A549 (cell line): ENCODE measurements at regions not wholly inside any gene's neighbourhood (a gene's known extent, or its start where the extent isn't known, plus 50 kb on each side); places are given as distances from the start of the nearest gene placed in this dataset.
"Not testable (repeated sequence)": the region's sequence is repeated elsewhere in the genome, so short reads cannot be mapped to it uniquely, and the experiment has no call there.

Source experiments
- CBX2 ChIP-seq: fragments of 200-600 bp; sonication (generic); IDR thresholded peaks from 2 replicates; pipeline ENCODE4 v1.6.1; 2016; ENCODE audit warnings: low read depth, mild to moderate bottlenecking, borderline replicate concordance
- EP300 ChIP-seq, 2 experiments: fragments of >200 bp; sonication (Bioruptor Twin); formaldehyde crosslinking; IDR thresholded peaks; 2 replicates in 1 of 2; 3 replicates in 1 of 2; pipeline ENCODE4 v1.6.1; 2016 to 2017
- JUNB ChIP-seq: fragments of >200 bp; sonication (Bioruptor Twin); formaldehyde crosslinking; IDR thresholded peaks from 2 replicates; pipeline ENCODE4 v1.6.1; 2016
- POLR2A ChIP-seq: IDR thresholded peaks from 2 replicates; pipeline ENCODE4 v1.6.1; 2012; ENCODE audit warnings: mild to moderate bottlenecking, low read length
- RAD21 ChIP-seq, 2 experiments: fragments of >200 bp in 1 of 2; sonication (Bioruptor Twin) in 1 of 2; formaldehyde crosslinking in 1 of 2; IDR thresholded peaks in 1 of 2; conservative IDR thresholded peaks in 1 of 2; 2 replicates in 1 of 2; 3 replicates in 1 of 2; pipeline ENCODE4 v1.6.1; 2012 to 2018; ENCODE audit warnings: inconsistent platforms in 1 of 2
- RARB ChIP-seq: fragments of 250-450 bp; sonication (Bioruptor Pico); IDR thresholded peaks from 2 replicates; pipeline ENCODE4 v1.8.0; 2021; ENCODE audit warnings: mild to moderate bottlenecking, moderate library complexity
- RFX5 ChIP-seq: fragments of 450-650 bp; IDR thresholded peaks from 2 replicates; pipeline ENCODE4 v1.7.1; 2014; ENCODE audit warnings: antibody characterized with exemption, mild to moderate bottlenecking, moderate library complexity
- TF ChIP-seq, protein P1 (sequence below): fragments of >200 bp; sonication (Bioruptor Twin); formaldehyde crosslinking; IDR thresholded peaks from 3 replicates; pipeline ENCODE4 v1.5.1; 2016
- TF ChIP-seq, protein P2 (sequence below): fragments of >200 bp; sonication (Bioruptor Twin); formaldehyde crosslinking; IDR thresholded peaks from 2 replicates; pipeline ENCODE4 v1.6.1; 2016
- TF ChIP-seq, protein P3 (sequence below): fragments of 150-350 bp; IDR thresholded peaks from 2 replicates; pipeline ENCODE4 v1.6.1; 2014; ENCODE audit warnings: low read depth, mild to moderate bottlenecking, low read length
- TF ChIP-seq, protein P4 (sequence below): fragments of 200-600 bp; sonication (generic); IDR thresholded peaks from 2 replicates; pipeline ENCODE4 v1.6.1; 2016; ENCODE audit warnings: antibody characterized with exemption, mild to moderate bottlenecking, moderate library complexity
- TF ChIP-seq, protein P5 (sequence below): IDR thresholded peaks from 2 replicates; pipeline ENCODE4 v1.6.1; 2012

DNA sequence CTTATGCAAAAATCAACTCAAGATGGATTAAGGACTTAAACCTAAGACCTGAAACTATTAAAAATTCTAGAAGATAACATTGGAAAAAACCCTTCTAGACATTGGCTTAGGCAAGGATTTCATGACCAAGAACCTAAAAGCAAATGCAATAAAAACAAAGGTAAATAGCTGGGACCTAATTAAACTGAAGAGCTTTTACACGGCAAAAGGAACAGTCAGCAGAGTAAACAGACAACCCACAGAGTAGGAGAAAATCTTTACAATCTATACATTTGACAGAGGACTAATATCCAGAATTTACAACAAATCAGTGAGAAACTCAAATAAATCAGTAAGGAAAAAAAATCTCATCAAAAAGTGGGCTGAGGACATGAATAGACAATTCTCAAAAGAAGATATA is 65.4 kb downstream of the RPL22L1 start:
- TF ChIP-seq, protein P1, sequence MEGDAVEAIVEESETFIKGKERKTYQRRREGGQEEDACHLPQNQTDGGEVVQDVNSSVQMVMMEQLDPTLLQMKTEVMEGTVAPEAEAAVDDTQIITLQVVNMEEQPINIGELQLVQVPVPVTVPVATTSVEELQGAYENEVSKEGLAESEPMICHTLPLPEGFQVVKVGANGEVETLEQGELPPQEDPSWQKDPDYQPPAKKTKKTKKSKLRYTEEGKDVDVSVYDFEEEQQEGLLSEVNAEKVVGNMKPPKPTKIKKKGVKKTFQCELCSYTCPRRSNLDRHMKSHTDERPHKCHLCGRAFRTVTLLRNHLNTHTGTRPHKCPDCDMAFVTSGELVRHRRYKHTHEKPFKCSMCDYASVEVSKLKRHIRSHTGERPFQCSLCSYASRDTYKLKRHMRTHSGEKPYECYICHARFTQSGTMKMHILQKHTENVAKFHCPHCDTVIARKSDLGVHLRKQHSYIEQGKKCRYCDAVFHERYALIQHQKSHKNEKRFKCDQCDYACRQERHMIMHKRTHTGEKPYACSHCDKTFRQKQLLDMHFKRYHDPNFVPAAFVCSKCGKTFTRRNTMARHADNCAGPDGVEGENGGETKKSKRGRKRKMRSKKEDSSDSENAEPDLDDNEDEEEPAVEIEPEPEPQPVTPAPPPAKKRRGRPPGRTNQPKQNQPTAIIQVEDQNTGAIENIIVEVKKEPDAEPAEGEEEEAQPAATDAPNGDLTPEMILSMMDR, result not testable (repeated sequence)
- TF ChIP-seq, protein P2, sequence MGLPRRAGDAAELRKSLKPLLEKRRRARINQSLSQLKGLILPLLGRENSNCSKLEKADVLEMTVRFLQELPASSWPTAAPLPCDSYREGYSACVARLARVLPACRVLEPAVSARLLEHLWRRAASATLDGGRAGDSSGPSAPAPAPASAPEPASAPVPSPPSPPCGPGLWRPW, result not testable (repeated sequence)
- not testable (repeated sequence) for TF ChIP-seq RARB (CRISPR knock-in tag); CBX2; EP300 (IDR thresholded peaks at IDR 0.05); JUNB; POLR2A; RFX5; RAD21 (conservative IDR thresholded peaks at IDR 0.05 in 1 of 2, IDR thresholded peaks at IDR 0.05 in 1 of 2)
- TF ChIP-seq, protein P3, sequence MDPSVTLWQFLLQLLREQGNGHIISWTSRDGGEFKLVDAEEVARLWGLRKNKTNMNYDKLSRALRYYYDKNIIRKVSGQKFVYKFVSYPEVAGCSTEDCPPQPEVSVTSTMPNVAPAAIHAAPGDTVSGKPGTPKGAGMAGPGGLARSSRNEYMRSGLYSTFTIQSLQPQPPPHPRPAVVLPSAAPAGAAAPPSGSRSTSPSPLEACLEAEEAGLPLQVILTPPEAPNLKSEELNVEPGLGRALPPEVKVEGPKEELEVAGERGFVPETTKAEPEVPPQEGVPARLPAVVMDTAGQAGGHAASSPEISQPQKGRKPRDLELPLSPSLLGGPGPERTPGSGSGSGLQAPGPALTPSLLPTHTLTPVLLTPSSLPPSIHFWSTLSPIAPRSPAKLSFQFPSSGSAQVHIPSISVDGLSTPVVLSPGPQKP, result not testable (repeated sequence)
- TF ChIP-seq, protein P4, sequence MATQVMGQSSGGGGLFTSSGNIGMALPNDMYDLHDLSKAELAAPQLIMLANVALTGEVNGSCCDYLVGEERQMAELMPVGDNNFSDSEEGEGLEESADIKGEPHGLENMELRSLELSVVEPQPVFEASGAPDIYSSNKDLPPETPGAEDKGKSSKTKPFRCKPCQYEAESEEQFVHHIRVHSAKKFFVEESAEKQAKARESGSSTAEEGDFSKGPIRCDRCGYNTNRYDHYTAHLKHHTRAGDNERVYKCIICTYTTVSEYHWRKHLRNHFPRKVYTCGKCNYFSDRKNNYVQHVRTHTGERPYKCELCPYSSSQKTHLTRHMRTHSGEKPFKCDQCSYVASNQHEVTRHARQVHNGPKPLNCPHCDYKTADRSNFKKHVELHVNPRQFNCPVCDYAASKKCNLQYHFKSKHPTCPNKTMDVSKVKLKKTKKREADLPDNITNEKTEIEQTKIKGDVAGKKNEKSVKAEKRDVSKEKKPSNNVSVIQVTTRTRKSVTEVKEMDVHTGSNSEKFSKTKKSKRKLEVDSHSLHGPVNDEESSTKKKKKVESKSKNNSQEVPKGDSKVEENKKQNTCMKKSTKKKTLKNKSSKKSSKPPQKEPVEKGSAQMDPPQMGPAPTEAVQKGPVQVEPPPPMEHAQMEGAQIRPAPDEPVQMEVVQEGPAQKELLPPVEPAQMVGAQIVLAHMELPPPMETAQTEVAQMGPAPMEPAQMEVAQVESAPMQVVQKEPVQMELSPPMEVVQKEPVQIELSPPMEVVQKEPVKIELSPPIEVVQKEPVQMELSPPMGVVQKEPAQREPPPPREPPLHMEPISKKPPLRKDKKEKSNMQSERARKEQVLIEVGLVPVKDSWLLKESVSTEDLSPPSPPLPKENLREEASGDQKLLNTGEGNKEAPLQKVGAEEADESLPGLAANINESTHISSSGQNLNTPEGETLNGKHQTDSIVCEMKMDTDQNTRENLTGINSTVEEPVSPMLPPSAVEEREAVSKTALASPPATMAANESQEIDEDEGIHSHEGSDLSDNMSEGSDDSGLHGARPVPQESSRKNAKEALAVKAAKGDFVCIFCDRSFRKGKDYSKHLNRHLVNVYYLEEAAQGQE, result not testable (repeated sequence)
- TF ChIP-seq, protein P5, sequence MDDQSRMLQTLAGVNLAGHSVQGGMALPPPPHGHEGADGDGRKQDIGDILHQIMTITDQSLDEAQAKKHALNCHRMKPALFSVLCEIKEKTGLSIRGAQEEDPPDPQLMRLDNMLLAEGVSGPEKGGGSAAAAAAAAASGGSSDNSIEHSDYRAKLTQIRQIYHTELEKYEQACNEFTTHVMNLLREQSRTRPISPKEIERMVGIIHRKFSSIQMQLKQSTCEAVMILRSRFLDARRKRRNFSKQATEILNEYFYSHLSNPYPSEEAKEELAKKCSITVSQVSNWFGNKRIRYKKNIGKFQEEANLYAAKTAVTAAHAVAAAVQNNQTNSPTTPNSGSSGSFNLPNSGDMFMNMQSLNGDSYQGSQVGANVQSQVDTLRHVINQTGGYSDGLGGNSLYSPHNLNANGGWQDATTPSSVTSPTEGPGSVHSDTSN, result not testable (repeated sequence)
